ENCODE measurements at regions not wholly inside any gene's neighbourhood (a gene's known extent, or its start where the extent isn't known, plus 50 kb on each side); places are given as distances from the start of the nearest gene placed in this dataset.
A peak's percentile ranks its signal among the peaks of the same experiment; 100 is the strongest.

DNA sequence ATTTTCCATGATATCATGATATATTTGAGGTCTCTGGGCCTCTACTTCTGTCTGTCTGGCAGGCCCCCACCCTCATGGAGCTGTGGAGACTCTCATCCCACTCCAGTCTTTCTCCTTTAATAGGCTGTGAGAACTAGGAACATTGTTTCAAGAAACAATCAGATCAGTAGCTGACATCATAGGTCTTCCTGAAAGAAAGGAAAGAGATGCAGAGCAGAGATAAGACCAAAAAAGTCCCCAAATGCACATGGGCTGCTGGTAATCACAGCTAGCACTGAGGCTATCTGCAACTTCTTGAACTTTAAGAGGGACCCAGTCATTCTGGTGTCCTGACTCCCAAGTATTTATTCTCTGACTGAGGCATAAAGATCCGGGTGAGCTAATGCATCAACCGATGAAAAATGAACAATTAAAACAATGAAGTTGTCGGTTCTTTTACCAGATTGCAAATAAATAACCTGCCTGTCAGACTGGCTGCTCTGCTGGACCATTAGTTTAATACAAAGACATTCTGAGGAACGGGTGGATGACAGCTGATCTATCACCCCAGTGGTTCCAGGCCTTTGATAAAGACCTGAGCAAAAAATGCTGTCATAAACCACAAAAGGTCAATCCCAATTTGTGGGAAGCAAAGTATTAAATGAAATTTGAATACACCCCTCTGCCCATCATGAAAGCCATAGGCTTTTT, 780.8 kb upstream of the GOLIM4 start:
- TF ChIP-seq, protein P1, sequence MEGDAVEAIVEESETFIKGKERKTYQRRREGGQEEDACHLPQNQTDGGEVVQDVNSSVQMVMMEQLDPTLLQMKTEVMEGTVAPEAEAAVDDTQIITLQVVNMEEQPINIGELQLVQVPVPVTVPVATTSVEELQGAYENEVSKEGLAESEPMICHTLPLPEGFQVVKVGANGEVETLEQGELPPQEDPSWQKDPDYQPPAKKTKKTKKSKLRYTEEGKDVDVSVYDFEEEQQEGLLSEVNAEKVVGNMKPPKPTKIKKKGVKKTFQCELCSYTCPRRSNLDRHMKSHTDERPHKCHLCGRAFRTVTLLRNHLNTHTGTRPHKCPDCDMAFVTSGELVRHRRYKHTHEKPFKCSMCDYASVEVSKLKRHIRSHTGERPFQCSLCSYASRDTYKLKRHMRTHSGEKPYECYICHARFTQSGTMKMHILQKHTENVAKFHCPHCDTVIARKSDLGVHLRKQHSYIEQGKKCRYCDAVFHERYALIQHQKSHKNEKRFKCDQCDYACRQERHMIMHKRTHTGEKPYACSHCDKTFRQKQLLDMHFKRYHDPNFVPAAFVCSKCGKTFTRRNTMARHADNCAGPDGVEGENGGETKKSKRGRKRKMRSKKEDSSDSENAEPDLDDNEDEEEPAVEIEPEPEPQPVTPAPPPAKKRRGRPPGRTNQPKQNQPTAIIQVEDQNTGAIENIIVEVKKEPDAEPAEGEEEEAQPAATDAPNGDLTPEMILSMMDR (conservative IDR thresholded peaks at IDR 0.05; ENCODE audit: low read depth, low read length), result no peak
- DNase-seq (ENCODE audit: low read depth), result no peak
- no peak overlapping the region for H3K4me3 ChIP-seq (ENCODE audit: low read depth, low read length)

DNA sequence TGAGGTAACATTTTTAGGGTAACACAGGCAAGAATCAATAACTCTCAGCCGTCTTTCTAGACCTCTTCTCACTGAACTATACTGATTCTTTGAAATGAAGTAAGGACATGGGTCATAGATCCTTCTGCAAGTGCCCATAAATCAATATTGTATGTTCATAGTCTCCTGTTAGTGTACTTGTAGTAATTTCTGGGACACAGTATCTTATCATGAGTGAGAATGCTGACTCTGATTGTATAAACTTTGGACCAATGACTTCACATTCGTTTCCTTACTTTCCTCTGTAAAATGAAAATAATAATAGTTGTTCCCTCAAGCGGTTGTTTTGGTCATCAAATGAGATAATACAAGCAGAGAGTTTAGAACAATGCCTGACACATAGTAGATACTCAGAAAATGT, 777.1 kb upstream of the GOLIM4 start:
- DNase-seq (ENCODE audit: low read depth), result no peak
- H3K4me3 ChIP-seq (ENCODE audit: low read depth, low read length), result no peak overlapping the region
- TF ChIP-seq, protein P1 (conservative IDR thresholded peaks at IDR 0.05; ENCODE audit: low read depth, low read length), result no peak

GRCh38 chr3:168870892-168871291, 775.2 kb upstream of the GOLIM4 start:
- DNase-seq (ENCODE audit: low read depth), result no peak
- H3K4me3 ChIP-seq (ENCODE audit: low read depth, low read length), result no peak overlapping the region
- TF ChIP-seq, protein P1 (conservative IDR thresholded peaks at IDR 0.05; ENCODE audit: low read depth, low read length), result no peak

GRCh38 chr3:168865022-168865551, 769.4 kb upstream of the GOLIM4 start:
- peak; percentile 65 for DNase-seq (ENCODE audit: low read depth)
- TF ChIP-seq, protein P1 (conservative IDR thresholded peaks at IDR 0.05; ENCODE audit: low read depth, low read length), result peak; percentile 76
- no peak overlapping the region for H3K4me3 ChIP-seq (ENCODE audit: low read depth, low read length)

- TF ChIP-seq, protein P1 (conservative IDR thresholded peaks at IDR 0.05; ENCODE audit: low read depth, low read length), result no peak
Measured at GRCh38 chr3:168864107-168865021, 768.6 kb upstream of the GOLIM4 start.

DNA sequence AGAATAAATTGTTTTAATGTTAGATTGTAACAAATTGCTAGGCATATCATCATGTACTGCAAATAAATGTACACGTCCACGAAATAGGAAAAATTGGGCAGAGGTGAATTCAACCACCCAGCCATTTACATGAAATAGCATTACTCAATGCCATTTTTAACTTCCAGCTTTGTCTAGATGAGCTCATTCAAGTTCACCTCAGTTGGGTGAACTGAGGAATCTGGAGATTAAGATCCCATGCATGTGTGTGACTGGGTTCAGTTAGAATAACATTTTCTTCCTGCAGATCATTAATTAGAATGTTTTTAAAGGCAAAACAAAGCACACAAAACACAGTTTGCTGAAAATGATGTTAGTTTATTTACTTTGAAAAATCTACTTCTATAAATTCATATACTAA, 767.8 kb upstream of the GOLIM4 start:
- DNase-seq (ENCODE audit: low read depth), result no peak
- no peak overlapping the region for H3K4me3 ChIP-seq (ENCODE audit: low read depth, low read length)
- TF ChIP-seq, protein P1 (conservative IDR thresholded peaks at IDR 0.05; ENCODE audit: low read depth, low read length), result no peak

More at GRCh38 chr3:168864107-168865021, 768.6 kb upstream of the GOLIM4 start:
- no peak overlapping the region for H3K4me3 ChIP-seq (ENCODE audit: low read depth, low read length)
- DNase-seq (ENCODE audit: low read depth), result no peak
